Inferior parietal cortex (tissue), 1 donor: ENCODE measurements at regions not wholly inside any gene's neighbourhood (a gene's known extent, or its start where the extent isn't known, plus 50 kb on each side); places are given as distances from the start of the nearest gene placed in this dataset.

Experiments used
- DNase-seq: peaks from one replicate; pipeline ENCODE4 v3.0.0-alpha.2; 2016; ENCODE audit errors: extremely low spot score

DNA sequence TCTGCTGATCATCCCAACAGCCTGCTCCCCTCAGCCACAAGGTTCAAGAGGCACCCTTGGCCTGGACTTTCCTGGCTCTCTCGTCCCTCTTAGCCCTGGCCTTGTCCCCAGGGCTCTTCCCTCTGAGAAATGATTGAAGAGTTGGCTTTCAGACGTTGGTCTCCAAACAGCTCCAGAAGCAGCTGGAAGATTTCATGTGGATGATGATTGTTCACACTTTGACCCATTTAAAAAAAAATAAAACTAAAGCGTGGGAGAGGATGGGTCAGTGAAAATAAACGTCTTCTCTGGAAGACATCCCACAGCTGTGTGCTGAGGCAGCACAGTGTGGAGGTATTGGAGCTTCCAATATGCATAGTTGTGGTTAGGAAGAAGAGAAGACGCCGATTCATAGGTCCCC lies 54.7 kb upstream of the CDH11 start:
- no peak for DNase-seq

GRCh38 chr16:65172356-65172755 lies 50.5 kb upstream of the CDH11 start:
- DNase-seq, result no peak
